ENCODE measurements at regions not wholly inside any gene's neighbourhood (a gene's known extent, or its start where the extent isn't known, plus 50 kb on each side); places are given as distances from the start of the nearest gene placed in this dataset.

GRCh38 chr20:4555188-4555890 is 130.9 kb upstream of the PRNP start:
- no peak for DNase-seq

- DNase-seq: no peak
These were observed 131.9 kb upstream of the PRNP start for GRCh38 chr20:4554346-4554745.

GRCh38 chr20:4552075-4552640 is 134.1 kb upstream of the PRNP start:
- no peak for DNase-seq

- DNase-seq: no peak
These were observed 135.5 kb upstream of the PRNP start for GRCh38 chr20:4550740-4551139.

- no peak for DNase-seq
These were observed 136.5 kb upstream of the PRNP start for GRCh38 chr20:4549711-4550259.

GRCh38 chr20:4548552-4548951 is 137.7 kb upstream of the PRNP start:
- no peak for DNase-seq

GRCh38 chr20:4546786-4547185 is 139.5 kb upstream of the PRNP start:
- no peak for DNase-seq

- DNase-seq: no peak
These were observed 139.9 kb upstream of the PRNP start for GRCh38 chr20:4546342-4546741.

GRCh38 chr20:4545526-4545925 is 140.7 kb upstream of the PRNP start:
- no peak for DNase-seq

GRCh38 chr20:4544765-4545164 is 141.5 kb upstream of the PRNP start:
- no peak for DNase-seq

- no peak for DNase-seq
These were observed 144.0 kb upstream of the PRNP start for GRCh38 chr20:4542270-4542669.

- DNase-seq: no peak
These were observed 151.9 kb upstream of the PRNP start for GRCh38 chr20:4534315-4534714.

- no peak for DNase-seq
These were observed 152.7 kb upstream of the PRNP start for GRCh38 chr20:4533368-4534133.

GRCh38 chr20:4532772-4533171 is 153.5 kb upstream of the PRNP start:
- no peak for DNase-seq

GRCh38 chr20:4524792-4525191 is 161.5 kb upstream of the PRNP start:
- no peak for DNase-seq

- no peak for DNase-seq
These were observed 161.9 kb upstream of the PRNP start for GRCh38 chr20:4524307-4524706.

- no peak for DNase-seq
These were observed 163.9 kb upstream of the PRNP start for GRCh38 chr20:4522310-4522709.

GRCh38 chr20:4521170-4521968 is 164.9 kb upstream of the PRNP start:
- DNase-seq: no peak

GRCh38 chr20:4519534-4519933 is 166.7 kb upstream of the PRNP start:
- no peak for DNase-seq

- DNase-seq: no peak
These were observed 169.4 kb upstream of the PRNP start for GRCh38 chr20:4516876-4517275.

- no peak for DNase-seq
These were observed 172.5 kb upstream of the PRNP start for GRCh38 chr20:4513720-4514119.

- no peak for DNase-seq
These were observed 173.2 kb upstream of the PRNP start for GRCh38 chr20:4512891-4513550.

- no peak for DNase-seq
These were observed 174.5 kb upstream of the PRNP start for GRCh38 chr20:4511776-4512175.
